Activated T-cell treated with anti-CD3 and anti-CD28 coated beads, Interleukin-2, amount 50 U/mL, for 24 hours (primary cell): ENCODE measurements at regions not wholly inside any gene's neighbourhood (a gene's known extent, or its start where the extent isn't known, plus 50 kb on each side); places are given as distances from the start of the nearest gene placed in this dataset.
"Not testable (repeated sequence)": the region's sequence is repeated elsewhere in the genome, so short reads cannot be mapped to it uniquely, and the experiment has no call there.

Experiments used
- DNase-seq: peaks from one replicate; pipeline ENCODE4 v3.0.0-alpha.2; 2020
- H3K27ac Mint-ChIP-seq: 2 replicates; pipeline ENCODE4 v1.8.0; 2020; ENCODE audit warnings: mild to moderate bottlenecking, mixed read lengths
- H3K27me3 Mint-ChIP-seq: 2 replicates; pipeline ENCODE4 v1.8.0; 2020; ENCODE audit warnings: mixed read lengths
- H3K36me3 Mint-ChIP-seq: 2 replicates; pipeline ENCODE4 v1.8.0; 2020; ENCODE audit warnings: low read depth, mixed read lengths
- H3K4me1 Mint-ChIP-seq: 2 replicates; pipeline ENCODE4 v1.8.0; 2020; ENCODE audit warnings: low read depth, mixed read lengths
- H3K4me3 Mint-ChIP-seq: 2 replicates; pipeline ENCODE4 v1.8.0; 2020; ENCODE audit warnings: mild to moderate bottlenecking, moderate library complexity, mixed read lengths
- H3K9me3 Mint-ChIP-seq: 2 replicates; pipeline ENCODE4 v1.8.0; 2020; ENCODE audit warnings: mixed read lengths

DNA sequence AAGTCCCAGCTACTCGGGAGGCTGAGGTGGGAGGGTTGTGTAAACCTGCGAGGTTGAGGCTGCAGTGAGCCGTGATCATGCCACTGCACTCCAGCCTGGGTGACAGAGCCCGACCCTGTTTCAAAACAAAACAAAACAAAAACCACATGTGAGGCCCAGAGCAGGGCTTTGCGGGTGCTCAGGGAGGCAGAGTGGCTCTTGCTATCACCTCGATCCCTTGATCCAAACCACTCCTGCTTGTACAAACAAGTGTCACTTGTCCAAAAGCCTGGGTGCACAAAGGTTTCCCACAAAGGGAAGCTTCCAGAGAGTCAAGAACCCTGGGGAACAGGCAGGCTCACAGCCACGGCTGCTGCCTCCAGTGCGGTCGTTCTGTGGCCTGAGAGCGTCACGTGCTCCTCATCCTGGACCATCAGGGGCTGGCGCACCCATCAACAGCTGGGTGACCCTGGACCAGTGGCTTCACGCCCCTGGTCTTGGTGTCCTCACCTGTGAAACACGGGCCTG lies 162.7 kb downstream of the C9orf50 start:
- Mint-ChIP-seq H3K27ac (peak overlapping the region; percentile 69), H3K36me3 (no peaks in the 10 kb centered on the region), H3K4me1 (peaks cover 47% of the 10 kb centered on the region)

GRCh38 chr9:129457325-129457779 lies 163.5 kb downstream of the C9orf50 start:
- no peak overlapping the region for H3K4me3 Mint-ChIP-seq
- peaks cover 47% of the 10 kb centered on the region for H3K4me1 Mint-ChIP-seq
- H3K9me3 Mint-ChIP-seq: no peaks in the 10 kb centered on the region
- no peaks in the 10 kb centered on the region for H3K27me3 Mint-ChIP-seq
- no peaks in the 10 kb centered on the region for H3K36me3 Mint-ChIP-seq
- no peak for DNase-seq
- H3K27ac Mint-ChIP-seq: no peak overlapping the region

More for the DNA sequence above, 162.7 kb downstream of the C9orf50 start:
- peak; percentile 62 for DNase-seq
- no peaks in the 10 kb centered on the region for H3K27me3 Mint-ChIP-seq
- H3K4me3 Mint-ChIP-seq: no peak overlapping the region
- no peaks in the 10 kb centered on the region for H3K9me3 Mint-ChIP-seq

DNA sequence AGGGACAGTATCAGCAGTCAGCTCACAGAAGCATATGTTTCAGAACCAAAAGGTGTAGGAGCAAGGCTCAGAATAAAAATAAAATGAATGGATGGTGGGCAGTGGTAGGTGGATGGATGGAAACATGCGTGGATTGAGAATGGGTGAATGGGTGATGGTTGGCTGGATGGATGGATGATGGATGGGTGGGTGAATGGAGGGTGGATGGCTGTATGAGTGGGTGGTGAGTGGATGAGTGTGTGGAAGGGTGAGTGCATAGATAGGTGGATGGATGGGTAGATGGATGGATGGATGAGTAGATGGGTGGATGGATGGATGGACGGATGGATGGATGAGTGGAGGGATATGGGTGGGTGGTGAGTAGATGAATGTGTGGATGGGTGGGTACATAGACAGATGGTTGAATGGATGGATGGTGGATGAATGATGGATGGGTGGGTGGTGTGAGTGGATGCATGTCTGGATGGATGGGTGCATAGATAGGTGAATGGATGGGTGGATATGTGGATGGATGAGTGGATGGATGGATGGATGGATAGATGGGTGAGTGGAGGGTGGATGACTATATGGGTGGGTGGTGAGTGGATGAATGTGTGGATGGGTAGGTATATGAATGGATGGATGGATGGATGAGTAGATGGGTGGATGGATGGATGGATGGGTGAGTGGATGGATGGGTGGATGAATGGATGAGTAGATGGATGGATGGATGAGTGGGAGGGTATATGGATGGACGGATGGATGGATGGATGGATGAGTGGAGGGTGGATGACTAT lies 164.2 kb downstream of the C9orf50 start:
- no peak overlapping the region for H3K4me3 Mint-ChIP-seq

DNA sequence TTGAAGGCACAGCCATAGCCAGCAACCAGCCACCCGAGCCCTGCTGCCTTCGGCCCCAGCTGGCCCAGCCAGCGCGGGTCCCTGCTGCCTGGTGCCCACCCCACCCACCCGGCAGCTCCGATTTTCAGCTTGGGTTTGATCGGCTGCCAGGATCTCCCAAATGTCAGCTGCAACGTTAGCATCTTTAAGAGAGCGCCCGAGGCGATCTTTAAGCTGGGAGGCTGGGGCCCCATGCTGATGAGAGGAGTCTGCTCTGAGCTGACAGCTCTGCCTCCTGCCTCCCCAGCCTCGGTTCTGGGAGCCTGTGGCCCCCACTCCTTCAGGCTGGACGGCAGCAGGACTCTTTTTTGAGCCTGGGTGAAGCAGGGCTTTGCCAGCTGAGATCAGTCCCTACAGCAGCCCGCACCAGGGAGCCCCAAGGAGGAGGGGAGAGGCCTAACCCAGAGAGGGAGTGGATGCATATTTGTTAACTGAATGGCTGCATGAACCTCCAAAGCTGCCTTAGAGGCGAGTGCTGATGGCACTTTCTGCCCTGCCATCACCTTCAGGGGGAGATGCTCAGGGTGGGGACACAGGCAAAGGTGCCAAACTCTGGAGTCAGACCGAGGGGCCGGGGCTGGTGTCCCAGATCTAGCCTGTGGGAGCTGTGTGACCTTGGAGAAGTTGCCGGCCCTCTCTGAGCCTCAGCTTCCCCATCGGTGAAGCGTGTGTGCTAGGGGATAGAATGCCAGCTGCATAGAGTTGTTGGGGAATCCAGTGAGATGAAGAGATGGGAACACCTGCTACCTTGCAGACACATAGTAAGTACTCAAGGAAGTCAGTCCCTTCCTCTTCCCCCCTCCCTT lies 165.5 kb downstream of the C9orf50 start:
- Mint-ChIP-seq H3K36me3 (no peaks in the 10 kb centered on the region), H3K9me3 (no peaks in the 10 kb centered on the region), H3K4me3 (no peak overlapping the region), H3K4me1 (peaks cover 42% of the 10 kb centered on the region), H3K27ac (peak overlapping the region; percentile 18), H3K27me3 (no peaks in the 10 kb centered on the region)
- no peak for DNase-seq

More for the DNA sequence above, 164.2 kb downstream of the C9orf50 start:
- Mint-ChIP-seq H3K27ac (no peak overlapping the region), H3K4me1 (peaks cover 47% of the 10 kb centered on the region), H3K9me3 (no peaks in the 10 kb centered on the region), H3K36me3 (no peaks in the 10 kb centered on the region), H3K27me3 (no peaks in the 10 kb centered on the region)
- no peak for DNase-seq

DNA sequence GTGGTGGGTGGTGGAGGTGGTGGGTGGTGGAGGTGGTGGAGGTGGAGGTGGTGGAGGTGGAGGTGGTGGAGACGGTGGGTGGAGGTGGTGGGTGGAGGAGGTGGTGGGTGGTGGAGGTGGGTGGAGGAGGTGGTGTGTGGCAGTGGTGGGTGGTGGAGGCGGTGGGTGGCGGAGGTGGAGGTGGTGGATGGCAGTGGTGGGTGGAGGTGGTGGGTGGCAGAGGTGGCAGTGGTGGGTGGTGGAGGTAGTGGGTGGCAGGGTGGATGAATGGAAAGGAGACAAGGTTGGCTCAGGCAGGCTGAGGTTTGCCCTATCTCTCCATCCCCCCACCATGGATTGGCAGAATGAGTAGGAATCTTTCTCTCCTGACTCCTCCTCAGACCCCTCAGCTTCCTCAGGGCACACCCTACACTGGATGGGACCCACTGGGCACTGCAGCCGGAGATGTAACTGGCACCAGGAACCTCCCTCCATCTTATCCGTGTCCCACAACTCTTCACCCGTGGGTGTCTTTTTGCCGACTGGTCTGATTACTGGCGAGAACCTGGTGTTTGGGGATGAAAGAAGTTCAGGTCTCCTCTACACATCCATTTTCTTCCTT lies 166.3 kb downstream of the C9orf50 start:
- Mint-ChIP-seq H3K27me3 (no peaks in the 10 kb centered on the region), H3K36me3 (no peaks in the 10 kb centered on the region), H3K27ac (no peak overlapping the region), H3K4me3 (no peak overlapping the region), H3K9me3 (no peaks in the 10 kb centered on the region), H3K4me1 (peaks cover 39% of the 10 kb centered on the region)
- no peak for DNase-seq

DNA sequence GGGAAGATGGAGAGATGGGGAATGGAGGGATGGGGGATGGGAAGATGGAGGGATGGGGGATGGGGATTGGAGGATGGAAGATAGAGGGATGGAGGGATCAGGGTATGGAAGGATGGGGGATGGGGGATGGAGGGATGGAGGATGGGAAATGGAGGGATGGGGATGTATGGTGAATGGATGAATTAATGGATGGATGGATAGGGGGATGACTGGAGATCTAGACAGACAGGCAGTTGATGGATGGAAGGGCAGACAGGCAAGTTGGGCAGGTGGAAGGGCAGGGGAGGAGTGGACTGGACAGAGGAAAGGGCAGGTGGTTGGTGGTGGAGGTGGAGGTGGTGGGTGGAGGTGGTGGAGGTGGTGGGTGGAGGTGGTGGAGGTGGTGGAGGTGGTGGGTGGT lies 167.2 kb downstream of the C9orf50 start:
- H3K27me3 Mint-ChIP-seq: no peaks in the 10 kb centered on the region
- no peaks in the 10 kb centered on the region for H3K9me3 Mint-ChIP-seq
- H3K27ac Mint-ChIP-seq: no peak overlapping the region
- peaks cover 32% of the 10 kb centered on the region for H3K4me1 Mint-ChIP-seq
- DNase-seq: no peak
- no peak overlapping the region for H3K4me3 Mint-ChIP-seq
- H3K36me3 Mint-ChIP-seq: no peaks in the 10 kb centered on the region

DNA sequence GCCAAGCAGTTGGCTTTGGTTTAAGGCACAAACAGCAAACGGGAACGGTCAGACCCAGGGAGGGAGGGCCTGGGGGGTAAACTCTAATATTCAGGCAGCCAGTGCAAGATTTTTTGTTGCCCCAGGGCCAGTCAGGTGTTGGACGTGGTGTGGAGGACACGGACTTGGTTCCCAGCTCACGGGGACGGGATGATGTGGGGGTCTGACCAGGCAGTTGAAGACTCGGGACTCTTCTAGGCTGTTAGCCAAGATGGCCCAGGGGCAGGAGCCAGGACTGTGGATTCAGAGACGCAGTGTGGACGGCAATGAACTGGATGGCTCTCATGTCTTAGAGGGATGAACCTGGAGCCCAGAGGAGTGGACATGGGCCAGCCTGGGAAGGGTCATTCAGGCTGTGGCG lies 169.2 kb downstream of the C9orf50 start:
- no peak for DNase-seq
- no peaks in the 10 kb centered on the region for H3K9me3 Mint-ChIP-seq
- no peak overlapping the region for H3K4me3 Mint-ChIP-seq
- H3K36me3 Mint-ChIP-seq: no peaks in the 10 kb centered on the region
- no peak overlapping the region for H3K27ac Mint-ChIP-seq
- peaks cover 12% of the 10 kb centered on the region for H3K4me1 Mint-ChIP-seq
- no peaks in the 10 kb centered on the region for H3K27me3 Mint-ChIP-seq

- Mint-ChIP-seq H3K4me1 (peaks cover 7% of the 10 kb centered on the region), H3K9me3 (no peaks in the 10 kb centered on the region), H3K27me3 (no peaks in the 10 kb centered on the region), H3K4me3 (no peak overlapping the region), H3K36me3 (no peaks in the 10 kb centered on the region), H3K27ac (no peak overlapping the region)
- DNase-seq: no peak
Measured at GRCh38 chr9:129451089-129451656, 169.7 kb downstream of the C9orf50 start.

DNA sequence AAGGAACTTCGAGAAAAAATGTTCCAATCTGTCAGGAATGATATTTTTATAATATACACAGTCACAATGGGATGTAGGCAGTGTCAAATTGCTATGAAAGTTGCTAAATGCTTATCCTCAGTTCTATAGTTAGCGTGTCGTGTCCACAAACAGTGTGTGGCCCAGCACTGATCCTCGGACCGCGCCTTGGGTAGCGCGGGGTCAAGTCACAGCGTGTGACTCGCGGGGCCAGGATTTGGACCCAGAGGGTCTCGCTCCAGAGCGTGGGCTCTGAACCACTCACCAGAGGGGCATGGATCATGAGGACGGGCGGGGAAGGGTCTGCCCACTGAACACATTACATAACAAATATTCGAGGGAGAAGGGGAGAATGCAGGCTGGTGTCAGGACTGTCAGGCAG lies 171.8 kb downstream of the C9orf50 start:
- H3K9me3 Mint-ChIP-seq: no peaks in the 10 kb centered on the region
- no peaks in the 10 kb centered on the region for H3K36me3 Mint-ChIP-seq
- no peak overlapping the region for H3K4me3 Mint-ChIP-seq
- no peaks in the 10 kb centered on the region for H3K27me3 Mint-ChIP-seq
- no peak for DNase-seq
- no peaks in the 10 kb centered on the region for H3K4me1 Mint-ChIP-seq
- H3K27ac Mint-ChIP-seq: no peak overlapping the region

- Mint-ChIP-seq H3K27me3 (no peaks in the 10 kb centered on the region), H3K4me3 (no peak overlapping the region), H3K4me1 (no peaks in the 10 kb centered on the region), H3K27ac (no peak overlapping the region), H3K36me3 (no peaks in the 10 kb centered on the region), H3K9me3 (no peaks in the 10 kb centered on the region)
- DNase-seq: no peak
Measured at GRCh38 chr9:129446828-129447550, 173.9 kb downstream of the C9orf50 start.

- no peak overlapping the region for H3K4me3 Mint-ChIP-seq
- no peak for DNase-seq
- H3K4me1 Mint-ChIP-seq: no peaks in the 10 kb centered on the region
- H3K9me3 Mint-ChIP-seq: no peaks in the 10 kb centered on the region
- no peak overlapping the region for H3K27ac Mint-ChIP-seq
- peaks cover 7% of the 10 kb centered on the region for H3K27me3 Mint-ChIP-seq
- no peaks in the 10 kb centered on the region for H3K36me3 Mint-ChIP-seq
Measured at GRCh38 chr9:129445794-129446306, 175.1 kb downstream of the C9orf50 start.

GRCh38 chr9:129443515-129444164 lies 177.3 kb downstream of the C9orf50 start:
- not testable (repeated sequence) for DNase-seq, H3K36me3 Mint-ChIP-seq, H3K9me3 Mint-ChIP-seq, H3K4me3 Mint-ChIP-seq, H3K4me1 Mint-ChIP-seq, H3K27ac Mint-ChIP-seq
- peaks cover 24% of the 10 kb centered on the region for H3K27me3 Mint-ChIP-seq

- no peak overlapping the region for H3K4me3 Mint-ChIP-seq
- H3K27ac Mint-ChIP-seq: no peak overlapping the region
- no peaks in the 10 kb centered on the region for H3K36me3 Mint-ChIP-seq
- H3K4me1 Mint-ChIP-seq: peaks cover 10% of the 10 kb centered on the region
- no peaks in the 10 kb centered on the region for H3K9me3 Mint-ChIP-seq
- DNase-seq: no peak
- H3K27me3 Mint-ChIP-seq: peaks cover 31% of the 10 kb centered on the region
Measured at GRCh38 chr9:129442803-129443511, 177.9 kb downstream of the C9orf50 start.
